Stimulated activated CD8-positive, alpha-beta memory T cell treated with anti-CD3 and anti-CD28 coated beads, Interleukin-4, amount 100 ng/mL, for 4 hours (primary cell): ENCODE measurements at regions not wholly inside any gene's neighbourhood (a gene's known extent, or its start where the extent isn't known, plus 50 kb on each side); places are given as distances from the start of the nearest gene placed in this dataset.

Experiments
- DNase-seq, 2 donors: peaks; one replicate each; pipeline ENCODE4 v3.0.0-alpha.2; 2020; ENCODE audit warnings: low read depth in 2 of 2, low spot score in 1 of 2

- DNase-seq = no peak
Observed at GRCh38 chr3:94564247-94564646, 501.4 kb downstream of the NSUN3 start.

- DNase-seq = no peak
Observed at GRCh38 chr3:94568041-94568440, 505.2 kb downstream of the NSUN3 start.

GRCh38 chr3:94573337-94573736, 510.5 kb downstream of the NSUN3 start:
- DNase-seq = no peak

GRCh38 chr3:94587291-94587690, 524.4 kb downstream of the NSUN3 start:
- no peak for DNase-seq

GRCh38 chr3:94593526-94594150, 530.8 kb downstream of the NSUN3 start:
- DNase-seq = no peak

GRCh38 chr3:94596141-94596540, 533.3 kb downstream of the NSUN3 start:
- DNase-seq = no peak

- no peak for DNase-seq
Observed at GRCh38 chr3:94596887-94597566, 534.2 kb downstream of the NSUN3 start.

- no peak for DNase-seq
Observed at GRCh38 chr3:94607778-94608177, 544.9 kb downstream of the NSUN3 start.

- DNase-seq = no peak
Observed at GRCh38 chr3:94609908-94610307, 547.0 kb downstream of the NSUN3 start.

GRCh38 chr3:94611596-94611995, 548.7 kb downstream of the NSUN3 start:
- DNase-seq = no peak

GRCh38 chr3:94612631-94613030, 549.8 kb downstream of the NSUN3 start:
- DNase-seq = no peak

- no peak for DNase-seq
Observed at GRCh38 chr3:94614192-94614591, 551.3 kb downstream of the NSUN3 start.

- no peak for DNase-seq
Observed at GRCh38 chr3:94615275-94616065, 552.6 kb downstream of the NSUN3 start.

- DNase-seq = no peak
Observed at GRCh38 chr3:94616833-94617232, 554.0 kb downstream of the NSUN3 start.

- no peak for DNase-seq
Observed at GRCh38 chr3:94617312-94617711, 554.5 kb downstream of the NSUN3 start.

GRCh38 chr3:94619643-94620042, 556.8 kb downstream of the NSUN3 start:
- no peak for DNase-seq

GRCh38 chr3:94626573-94626972, 563.7 kb downstream of the NSUN3 start:
- DNase-seq = no peak

GRCh38 chr3:94627689-94628088, 564.8 kb downstream of the NSUN3 start:
- no peak for DNase-seq

GRCh38 chr3:94643400-94643799, 580.5 kb downstream of the NSUN3 start:
- no peak for DNase-seq

- DNase-seq = no peak
Observed at GRCh38 chr3:94645790-94646189, 582.9 kb downstream of the NSUN3 start.

GRCh38 chr3:94647131-94647530, 584.3 kb downstream of the NSUN3 start:
- DNase-seq = no peak
